ENCODE measurements at regions not wholly inside any gene's neighbourhood (a gene's known extent, or its start where the extent isn't known, plus 50 kb on each side); places are given as distances from the start of the nearest gene placed in this dataset.
"Not testable (repeated sequence)": the region's sequence is repeated elsewhere in the genome, so short reads cannot be mapped to it uniquely, and the experiment has no call there.

GRCh38 chr7:28330384-28331070, 81.8 kb upstream of the CREB5 start:
- DNase-seq, result no peak

DNA sequence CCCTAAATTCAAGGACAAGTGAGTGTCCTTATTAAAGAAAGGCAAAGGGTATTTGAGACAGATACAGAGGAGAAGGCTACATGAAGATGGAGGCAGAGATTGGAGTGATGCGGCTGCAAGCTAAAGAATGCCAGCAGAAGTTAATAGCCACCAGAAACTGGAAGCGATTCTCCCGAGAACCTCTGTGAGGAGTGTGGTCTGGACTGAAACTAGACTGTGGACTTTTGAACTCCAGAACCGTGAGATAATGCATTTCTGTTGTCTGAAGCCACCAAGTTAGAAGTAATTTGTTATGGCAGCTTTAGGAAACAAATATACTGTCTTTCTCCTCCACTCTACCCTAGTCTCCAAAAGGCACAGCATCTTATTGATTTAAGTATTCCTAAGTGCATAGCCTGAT, 80.3 kb upstream of the CREB5 start:
- no peak for DNase-seq

GRCh38 chr7:28333548-28333947, 78.8 kb upstream of the CREB5 start:
- not testable (repeated sequence) for DNase-seq

GRCh38 chr7:28336806-28337205, 75.5 kb upstream of the CREB5 start:
- no peak for DNase-seq

DNA sequence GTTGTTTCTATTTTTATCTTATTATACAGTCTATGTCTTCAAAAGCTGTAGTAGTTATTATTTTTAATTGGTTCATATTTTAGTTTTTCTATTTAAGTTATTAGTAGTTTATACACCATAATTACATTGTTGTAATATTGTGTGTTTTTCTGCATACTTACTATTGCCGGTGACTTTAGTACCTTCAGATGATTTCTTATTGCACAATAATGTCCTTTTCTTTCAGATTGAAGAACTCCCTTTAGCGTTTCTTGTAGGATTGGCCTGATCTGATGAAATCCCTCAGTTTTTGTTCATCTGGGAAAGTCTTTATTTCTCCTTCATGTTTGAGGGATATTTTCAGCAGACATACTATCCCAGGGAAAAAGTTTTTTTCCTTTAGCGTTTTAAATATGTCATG, 74.3 kb upstream of the CREB5 start:
- DNase-seq, result no peak

- no peak for DNase-seq
Observed at GRCh38 chr7:28343462-28343861, 68.9 kb upstream of the CREB5 start.

DNA sequence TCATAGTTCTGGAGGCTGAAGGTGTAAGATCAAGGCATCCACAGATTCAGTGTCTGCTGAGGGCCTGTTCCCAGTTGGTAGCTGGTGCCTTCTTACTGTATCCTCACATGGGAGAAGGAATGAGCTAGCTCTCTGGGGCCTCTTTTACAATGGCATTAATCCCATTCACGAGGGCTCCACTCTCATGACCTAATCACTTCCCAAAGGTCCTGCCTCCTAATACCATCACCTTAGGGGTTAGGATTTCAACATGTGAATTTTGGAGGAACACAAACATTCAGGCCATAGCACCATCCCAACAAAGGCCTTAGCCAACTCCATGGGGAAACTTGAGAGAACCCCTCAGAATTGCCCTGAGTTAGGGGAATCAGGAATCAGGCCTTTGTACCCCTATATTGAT, 66.1 kb upstream of the CREB5 start:
- no peak for DNase-seq

GRCh38 chr7:28346676-28347363, 65.5 kb upstream of the CREB5 start:
- DNase-seq, result no peak

- DNase-seq, result no peak
Observed at GRCh38 chr7:28347475-28348318, 64.6 kb upstream of the CREB5 start.

- DNase-seq, result no peak
Observed at GRCh38 chr7:28348636-28349035, 63.7 kb upstream of the CREB5 start.

DNA sequence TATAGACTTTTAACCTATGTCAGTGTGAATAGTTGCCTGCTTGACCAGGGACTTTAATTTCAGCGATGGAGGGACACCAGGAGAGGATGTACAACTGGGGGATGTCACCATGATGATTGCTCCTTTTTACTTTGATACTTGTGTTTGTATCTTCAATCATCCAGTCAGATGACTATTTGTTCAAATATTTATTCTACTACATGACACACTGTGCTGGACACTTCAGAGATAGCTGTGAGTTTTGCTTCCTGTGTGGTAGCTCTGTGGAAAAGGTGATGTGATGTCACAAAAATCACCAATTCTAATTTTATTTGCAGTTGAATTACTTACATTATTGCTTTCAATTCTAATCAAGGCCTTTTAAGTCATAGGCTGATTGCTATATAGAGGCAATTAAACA, 62.7 kb upstream of the CREB5 start:
- no peak for DNase-seq

- no peak for DNase-seq
Observed at GRCh38 chr7:28350662-28351061, 61.7 kb upstream of the CREB5 start.

GRCh38 chr7:28351450-28351849, 60.9 kb upstream of the CREB5 start:
- DNase-seq, result no peak

GRCh38 chr7:28354601-28355402, 57.5 kb upstream of the CREB5 start:
- no peak for DNase-seq

DNA sequence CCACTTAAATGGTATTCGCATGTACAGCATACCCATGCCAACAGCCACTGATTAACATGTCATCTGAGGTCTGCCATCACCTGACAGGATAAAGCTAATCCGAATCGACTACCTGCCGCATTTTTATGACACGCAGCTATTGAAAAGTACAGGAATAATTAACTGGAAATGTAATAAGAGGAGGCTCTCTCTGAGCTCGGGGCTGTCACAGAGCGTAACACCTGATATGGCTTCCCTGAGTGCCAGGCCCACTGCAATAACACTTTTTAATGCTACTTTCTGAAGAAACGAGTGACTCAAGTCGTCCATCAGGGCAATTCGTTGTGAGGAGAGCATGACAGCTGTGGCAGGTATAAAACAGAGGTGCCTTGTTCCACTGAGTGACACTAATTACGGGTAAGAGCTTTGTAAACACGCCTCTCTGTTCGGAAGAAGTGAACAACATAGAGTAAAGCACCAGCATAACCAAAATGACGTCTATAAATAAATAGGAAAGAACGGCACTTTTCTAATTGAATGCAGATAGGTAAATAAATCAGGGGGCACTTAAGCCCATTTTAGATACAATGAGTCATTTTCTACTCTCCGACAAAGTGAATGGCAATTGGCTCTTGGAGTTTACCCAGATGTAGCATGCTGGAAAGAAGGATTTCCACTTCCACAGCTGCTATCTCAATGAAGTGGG, 56.5 kb upstream of the CREB5 start:
- no peak for DNase-seq

- no peak for DNase-seq
Observed at GRCh38 chr7:28356619-28357018, 55.7 kb upstream of the CREB5 start.

- no peak for DNase-seq
Observed at GRCh38 chr7:28358423-28358868, 53.9 kb upstream of the CREB5 start.

GRCh38 chr7:28360739-28361138, 51.6 kb upstream of the CREB5 start:
- DNase-seq, result no peak

DNA sequence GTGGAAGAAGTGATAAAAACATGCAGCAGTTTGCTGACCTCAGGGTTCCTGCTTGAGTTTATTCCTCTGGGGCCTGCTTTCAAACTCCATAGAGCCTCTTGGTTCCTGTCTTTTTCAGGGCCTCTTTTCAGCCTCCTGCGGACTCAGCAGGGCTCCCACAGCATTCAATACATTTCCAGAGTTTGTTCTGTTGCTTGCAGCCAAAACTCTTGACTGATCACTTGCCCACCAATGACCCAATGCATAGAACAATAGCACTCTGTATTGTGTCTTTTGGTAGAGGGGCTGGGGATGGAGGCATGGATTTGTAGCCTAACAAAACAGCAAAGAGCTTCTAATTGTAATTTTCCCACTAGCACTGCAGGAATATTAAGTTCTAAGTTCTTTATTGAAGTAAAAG, 50.8 kb upstream of the CREB5 start:
- no peak for DNase-seq

DNA sequence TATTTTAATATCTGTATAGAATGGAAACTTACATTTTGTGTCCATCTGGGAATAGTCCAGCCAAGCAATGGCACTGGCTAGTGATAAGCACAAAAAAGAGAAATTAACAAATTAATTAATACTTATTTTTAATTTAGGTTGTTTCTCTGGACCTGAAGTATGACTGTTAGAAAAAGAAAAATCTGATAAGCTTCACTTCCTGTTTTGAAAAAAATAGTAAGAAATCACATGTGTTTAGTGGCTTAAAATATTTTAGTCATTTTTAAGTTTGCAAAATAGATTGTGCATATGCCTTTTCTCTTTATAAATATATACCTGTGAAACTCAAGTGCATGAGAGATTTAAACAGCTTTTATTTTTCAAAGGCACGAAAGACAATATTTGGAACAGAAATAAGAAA, 50.1 kb upstream of the CREB5 start:
- no peak for DNase-seq
